Brain microvascular endothelial cell (primary cell): ENCODE measurements at regions not wholly inside any gene's neighbourhood (a gene's known extent, or its start where the extent isn't known, plus 50 kb on each side); places are given as distances from the start of the nearest gene placed in this dataset.

Experiments
- DNase-seq: peaks from one replicate; pipeline ENCODE4 v3.0.0-alpha.2; 2020
- H3K27ac ChIP-seq: fragments of 250-450 bp; sonication (Bioruptor Pico); 2 replicates; pipeline ENCODE4 v1.5.1; 2020; ENCODE audit warnings: mild to moderate bottlenecking, moderate library complexity
- H3K27me3 ChIP-seq: fragments of 250-450 bp; sonication (Bioruptor Pico); replicated peaks from 2 replicates; pipeline ENCODE4 v1.5.1; 2020; ENCODE audit warnings: mild to moderate bottlenecking
- H3K36me3 ChIP-seq: fragments of 250-450 bp; sonication (Bioruptor Pico); replicated peaks from 2 replicates; pipeline ENCODE4 v1.5.1; 2020; ENCODE audit warnings: mild to moderate bottlenecking
- H3K4me3 ChIP-seq: 2 replicates; pipeline ENCODE4 v1.5.1; 2011; ENCODE audit warnings: low read depth, mild to moderate bottlenecking, control low read depth, low read length, moderate library complexity
- CTCF ChIP-seq: IDR thresholded peaks from 2 replicates; pipeline ENCODE4 v1.5.1; 2011; ENCODE audit warnings: low read depth, mild to moderate bottlenecking, moderate library complexity, low read length, control low read depth, inconsistent platforms; ENCODE audit errors: missing control alignments
- in situ Hi-C: cut with HindIII; loops from 2 replicates; pipeline ENCODE4 v1.10.0; 2017; ENCODE audit warnings: low sequenced_read_pairs, low pct_ligation_motif_present

GRCh38 chr14:55942076-55942654 lies 176.0 kb upstream of the PELI2 start:
- Histone ChIP-seq H3K27me3 (no peaks in the 10 kb centered on the region), H3K36me3 (no peaks in the 10 kb centered on the region), H3K27ac (no peak overlapping the region), H3K4me3 (no peak overlapping the region)
- no peak for DNase-seq
- no peak for TF ChIP-seq CTCF
- in situ Hi-C loops, result no loop called here

- DNase-seq, result no peak
- Histone ChIP-seq H3K36me3 (no peaks in the 10 kb centered on the region), H3K27me3 (no peaks in the 10 kb centered on the region), H3K4me3 (no peak overlapping the region), H3K27ac (no peak overlapping the region)
- no peak for TF ChIP-seq CTCF
- in situ Hi-C loops, result no loop called here
Observed at GRCh38 chr14:55942826-55943225, 175.4 kb upstream of the PELI2 start.

GRCh38 chr14:55944757-55945156 lies 173.5 kb upstream of the PELI2 start:
- DNase-seq, result no peak
- Histone ChIP-seq H3K4me3 (no peak overlapping the region), H3K27me3 (no peaks in the 10 kb centered on the region), H3K36me3 (no peaks in the 10 kb centered on the region), H3K27ac (no peak overlapping the region)
- in situ Hi-C loops, result no loop called here
- no peak for TF ChIP-seq CTCF

- Histone ChIP-seq H3K27me3 (no peaks in the 10 kb centered on the region), H3K4me3 (no peak overlapping the region), H3K27ac (no peak overlapping the region), H3K36me3 (no peaks in the 10 kb centered on the region)
- no peak for DNase-seq
- in situ Hi-C loops, result no loop called here
- no peak for TF ChIP-seq CTCF
Observed at GRCh38 chr14:55946231-55946630, 172.0 kb upstream of the PELI2 start.

GRCh38 chr14:55948399-55948798 lies 169.8 kb upstream of the PELI2 start:
- TF ChIP-seq CTCF, result no peak
- H3K36me3 ChIP-seq, result no peaks in the 10 kb centered on the region
- no peak overlapping the region for H3K27ac ChIP-seq
- no peak for DNase-seq
- H3K27me3 ChIP-seq, result no peaks in the 10 kb centered on the region
- no peak overlapping the region for H3K4me3 ChIP-seq
- in situ Hi-C loops, result no loop called here

- Histone ChIP-seq H3K4me3 (no peak overlapping the region), H3K36me3 (no peaks in the 10 kb centered on the region), H3K27ac (no peak overlapping the region), H3K27me3 (no peaks in the 10 kb centered on the region)
- no peak for TF ChIP-seq CTCF
- in situ Hi-C loops, result no loop called here
- DNase-seq, result no peak
Observed at GRCh38 chr14:55949708-55950107, 168.5 kb upstream of the PELI2 start.
